Tibial nerve (tissue), 4 donors: ENCODE measurements at regions not wholly inside any gene's neighbourhood (a gene's known extent, or its start where the extent isn't known, plus 50 kb on each side); places are given as distances from the start of the nearest gene placed in this dataset.

Experiments used
- DNase-seq, 2 donors: peaks; one replicate each; pipeline ENCODE4 v3.0.0-alpha.2; 2019; ENCODE audit warnings: low spot score in 2 of 2
- H3K27ac ChIP-seq, 4 donors: fragments of 200-600 bp; sonication (generic) in 3 of 4; one replicate each; pipeline ENCODE4 v1.5.1; 2017 to 2019; ENCODE audit warnings: mild to moderate bottlenecking in 1 of 4
- H3K27me3 ChIP-seq, 2 donors: fragments of 200-600 bp; sonication (generic) in 1 of 2; one replicate each; pipeline versions ENCODE4 v1.5.1 to v1.6.0; 2017 to 2019
- H3K36me3 ChIP-seq, 3 donors: fragments of 200-600 bp; sonication (generic); one replicate each; pipeline ENCODE4 v1.5.1; 2018 to 2019
- H3K4me1 ChIP-seq, 4 donors: fragments of 200-600 bp; sonication (generic) in 3 of 4; one replicate each; pipeline ENCODE4 v1.5.1; 2017 to 2019
- H3K4me3 ChIP-seq, 4 donors: fragments of 200-600 bp; sonication (generic) in 3 of 4; one replicate each; pipeline ENCODE4 v1.5.1; 2017 to 2019; ENCODE audit warnings: mild to moderate bottlenecking in 1 of 4, moderate library complexity in 1 of 4
- H3K9me3 ChIP-seq, 4 donors: fragments of 200-600 bp; sonication (generic) in 3 of 4; one replicate each; pipeline ENCODE4 v1.5.1; 2017 to 2019
- CTCF ChIP-seq, 5 experiments: fragments of 200-600 bp in 3 of 5; fragments of 450-650 bp in 2 of 5; sonication (generic) in 3 of 5; IDR thresholded peaks; one replicate each; pipeline ENCODE4 v1.5.1; 2016 to 2019; ENCODE audit warnings: antibody characterized with exemption in 5 of 5, mild to moderate bottlenecking in 3 of 5, moderate library complexity in 2 of 5
- EP300 ChIP-seq, 2 donors: sonication (generic); formaldehyde crosslinking; IDR thresholded peaks; one replicate each; pipeline ENCODE4 v1.6.1; 2017; ENCODE audit warnings: antibody characterized with exemption in 2 of 2, mild to moderate bottlenecking in 1 of 2
- POLR2A ChIP-seq, 2 donors: fragments of 450-650 bp; IDR thresholded peaks; one replicate each; pipeline ENCODE4 v1.6.1; 2017; ENCODE audit warnings: antibody characterized with exemption in 2 of 2, mild to moderate bottlenecking in 2 of 2, moderate library complexity in 2 of 2
- WGBS, 2 donors: methylation state at CpG; one replicate each; pipeline ENCODE4 v1.1.5; 2018; 5-methylcytosine and 5-hydroxymethylcytosine counted together

- no peak for TF ChIP-seq POLR2A (IDR thresholded peaks at IDR 0.05)
- no peak for TF ChIP-seq EP300 (IDR thresholded peaks at IDR 0.05)
- no peak for TF ChIP-seq CTCF (IDR thresholded peaks at IDR 0.05)
- DNase-seq: no peak
- H3K9me3 ChIP-seq: no peaks in the 10 kb centered on the region
- H3K4me3 ChIP-seq: no peak overlapping the region
- H3K36me3 ChIP-seq: no peaks in the 10 kb centered on the region
- WGBS, 2 donors: 55 to 63% methylated on average over 12 of the region's 12 CpGs
- H3K4me1 ChIP-seq: peaks cover 0 to 19% (median 4%) of the 10 kb centered on the region in 4 donors
- H3K27me3 ChIP-seq: no peaks in the 10 kb centered on the region
- no peak overlapping the region for H3K27ac ChIP-seq
These were observed 55.1 kb downstream of the SOX9 start for GRCh38 chr17:72175787-72176515.

- Histone ChIP-seq H3K27ac (no peak overlapping the region), H3K9me3 (no peaks in the 10 kb centered on the region), H3K4me1 (peaks cover 0 to 19% (median 3%) of the 10 kb centered on the region in 4 donors), H3K36me3 (no peaks in the 10 kb centered on the region), H3K4me3 (no peak overlapping the region), H3K27me3 (no peaks in the 10 kb centered on the region)
- TF ChIP-seq POLR2A (IDR thresholded peaks at IDR 0.05) (no peak), CTCF (IDR thresholded peaks at IDR 0.05) (no peak), EP300 (IDR thresholded peaks at IDR 0.05) (no peak)
- DNase-seq: no peak
- WGBS, 2 donors: 84 to 95% methylated on average over 3 of the region's 3 CpGs
These were observed 55.7 kb downstream of the SOX9 start for GRCh38 chr17:72176516-72176851.

- no peak overlapping the region for H3K4me3 ChIP-seq
- 44 to 48% methylated on average over 8 of the region's 8 CpGs for WGBS, 2 donors
- H3K36me3 ChIP-seq: no peaks in the 10 kb centered on the region
- no peaks in the 10 kb centered on the region for H3K9me3 ChIP-seq
- H3K4me1 ChIP-seq: peaks cover 0 to 14% (median under 1%) of the 10 kb centered on the region in 4 donors
- no peak for DNase-seq
- no peak overlapping the region for H3K27ac ChIP-seq
- TF ChIP-seq CTCF (IDR thresholded peaks at IDR 0.05) (no peak), POLR2A (IDR thresholded peaks at IDR 0.05) (no peak), EP300 (IDR thresholded peaks at IDR 0.05) (no peak)
- H3K27me3 ChIP-seq: no peaks in the 10 kb centered on the region
These were observed 56.3 kb downstream of the SOX9 start for GRCh38 chr17:72176951-72177660.

- Histone ChIP-seq H3K36me3 (no peaks in the 10 kb centered on the region), H3K4me3 (no peak overlapping the region), H3K4me1 (peaks cover 0 to 9% (median 0%) of the 10 kb centered on the region in 4 donors), H3K27me3 (no peaks in the 10 kb centered on the region), H3K9me3 (no peaks in the 10 kb centered on the region), H3K27ac (no peak overlapping the region)
- DNase-seq: no peak
- WGBS, 2 donors: 91 to 92% methylated on average over 2 of the region's 2 CpGs
- TF ChIP-seq POLR2A (IDR thresholded peaks at IDR 0.05) (no peak), EP300 (IDR thresholded peaks at IDR 0.05) (no peak), CTCF (IDR thresholded peaks at IDR 0.05) (no peak)
These were observed 56.9 kb downstream of the SOX9 start for GRCh38 chr17:72177738-72178137.

GRCh38 chr17:72182371-72182873 lies 61.6 kb downstream of the SOX9 start:
- WGBS, 2 donors: 36 to 53% methylated on average over 2 of the region's 2 CpGs
- no peak overlapping the region for H3K27ac ChIP-seq
- no peak overlapping the region for H3K4me3 ChIP-seq
- H3K9me3 ChIP-seq: no peaks in the 10 kb centered on the region
- DNase-seq: no peak
- H3K27me3 ChIP-seq: no peaks in the 10 kb centered on the region
- peaks cover 0 to 14% (median 0%) of the 10 kb centered on the region in 4 donors for H3K4me1 ChIP-seq
- H3K36me3 ChIP-seq: no peaks in the 10 kb centered on the region
- no peak for TF ChIP-seq EP300 (IDR thresholded peaks at IDR 0.05)
- no peak for TF ChIP-seq POLR2A (IDR thresholded peaks at IDR 0.05)
- TF ChIP-seq CTCF (IDR thresholded peaks at IDR 0.05): no peak
